HG03520 (cell line): ENCODE measurements at regions not wholly inside any gene's neighbourhood (a gene's known extent, or its start where the extent isn't known, plus 50 kb on each side); places are given as distances from the start of the nearest gene placed in this dataset.

Experiments used
- ATAC-seq: cut with Tn5 transposase; IDR thresholded peaks from one replicate; pipeline ENCODE4 v1.9.1; 2021; ENCODE audit warnings: mild to moderate bottlenecking, moderate library complexity; ENCODE audit not compliant: unreplicated experiment

GRCh38 chr10:28922127-28922526 is 244.8 kb downstream of the BAMBI start:
- ATAC-seq = no peak

- no peak for ATAC-seq
Measured at GRCh38 chr10:28922861-28923260, 245.5 kb downstream of the BAMBI start.

GRCh38 chr10:28924717-28925116 is 247.4 kb downstream of the BAMBI start:
- no peak for ATAC-seq

DNA sequence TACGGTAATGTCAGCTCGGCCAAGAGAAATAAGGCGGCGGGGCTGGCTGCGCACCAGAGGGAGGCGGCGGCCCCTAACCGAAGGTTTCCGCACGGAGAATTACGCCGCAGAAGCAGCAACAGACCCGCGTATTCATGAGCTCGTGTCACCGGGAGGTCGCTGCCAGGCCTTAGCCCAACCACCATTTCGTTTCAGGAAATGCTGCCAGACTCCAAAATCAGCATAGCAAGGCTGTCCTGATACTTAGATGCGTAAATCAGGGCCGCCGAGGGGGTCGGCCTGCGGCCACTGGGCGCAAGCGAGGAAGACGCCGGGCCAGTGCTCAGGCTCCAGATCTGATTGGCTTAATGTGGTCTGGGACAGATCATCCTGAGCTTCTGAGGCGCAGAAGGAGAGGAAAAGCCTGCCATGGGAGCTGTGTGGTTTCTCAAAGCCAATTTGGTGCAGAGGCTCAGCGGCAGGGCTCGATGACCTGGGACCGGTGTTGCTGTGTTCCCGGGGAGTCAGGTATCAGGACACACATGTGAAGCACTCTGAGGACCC is 247.9 kb downstream of the BAMBI start:
- ATAC-seq = no peak

- no peak for ATAC-seq
Measured at GRCh38 chr10:28926932-28927331, 249.6 kb downstream of the BAMBI start.

DNA sequence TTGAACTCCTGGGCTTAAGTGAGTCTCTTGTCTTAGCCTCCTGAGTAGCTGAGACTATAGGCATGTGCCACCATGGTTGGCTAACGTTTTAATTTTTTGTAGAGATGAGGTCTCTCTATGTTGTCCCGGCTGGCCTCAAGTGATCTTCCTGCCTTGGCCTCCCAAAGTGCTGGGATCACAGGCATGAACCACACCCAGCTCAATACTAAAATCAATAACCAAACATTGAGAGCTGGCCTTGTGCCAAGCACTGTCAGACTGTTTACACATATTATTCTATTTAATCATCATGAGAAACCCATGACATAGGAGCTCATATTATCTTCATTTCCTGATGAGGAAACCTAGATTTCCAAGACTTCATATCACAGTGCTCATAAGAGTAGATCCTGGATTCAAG is 251.2 kb downstream of the BAMBI start:
- ATAC-seq = no peak

DNA sequence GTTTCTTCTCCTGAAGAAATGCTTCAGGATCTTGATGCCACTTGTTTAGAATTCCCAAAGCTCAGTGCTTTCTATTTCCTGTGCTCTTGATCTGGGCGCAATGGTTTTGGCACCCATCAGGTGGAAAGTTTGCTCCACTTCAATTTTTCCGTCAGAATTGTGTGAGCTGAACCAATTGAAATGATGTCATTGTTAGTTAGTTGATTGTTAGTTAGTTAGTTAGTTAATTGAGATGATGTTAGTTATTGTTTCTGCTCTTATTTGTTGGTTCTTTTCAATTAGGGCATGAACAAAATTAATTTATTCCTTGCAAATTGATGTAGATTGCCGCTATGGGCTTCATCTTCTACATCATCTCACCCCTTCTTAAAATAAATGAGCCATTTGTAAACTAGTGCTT is 252.6 kb downstream of the BAMBI start:
- no peak for ATAC-seq

GRCh38 chr10:28930514-28931495 is 253.5 kb downstream of the BAMBI start:
- ATAC-seq = no peak

GRCh38 chr10:28935061-28935460 is 257.7 kb downstream of the BAMBI start:
- no peak for ATAC-seq

- no peak for ATAC-seq
Measured at GRCh38 chr10:28937959-28938358, 260.6 kb downstream of the BAMBI start.

- ATAC-seq = no peak
Measured at GRCh38 chr10:28938745-28939144, 261.4 kb downstream of the BAMBI start.

DNA sequence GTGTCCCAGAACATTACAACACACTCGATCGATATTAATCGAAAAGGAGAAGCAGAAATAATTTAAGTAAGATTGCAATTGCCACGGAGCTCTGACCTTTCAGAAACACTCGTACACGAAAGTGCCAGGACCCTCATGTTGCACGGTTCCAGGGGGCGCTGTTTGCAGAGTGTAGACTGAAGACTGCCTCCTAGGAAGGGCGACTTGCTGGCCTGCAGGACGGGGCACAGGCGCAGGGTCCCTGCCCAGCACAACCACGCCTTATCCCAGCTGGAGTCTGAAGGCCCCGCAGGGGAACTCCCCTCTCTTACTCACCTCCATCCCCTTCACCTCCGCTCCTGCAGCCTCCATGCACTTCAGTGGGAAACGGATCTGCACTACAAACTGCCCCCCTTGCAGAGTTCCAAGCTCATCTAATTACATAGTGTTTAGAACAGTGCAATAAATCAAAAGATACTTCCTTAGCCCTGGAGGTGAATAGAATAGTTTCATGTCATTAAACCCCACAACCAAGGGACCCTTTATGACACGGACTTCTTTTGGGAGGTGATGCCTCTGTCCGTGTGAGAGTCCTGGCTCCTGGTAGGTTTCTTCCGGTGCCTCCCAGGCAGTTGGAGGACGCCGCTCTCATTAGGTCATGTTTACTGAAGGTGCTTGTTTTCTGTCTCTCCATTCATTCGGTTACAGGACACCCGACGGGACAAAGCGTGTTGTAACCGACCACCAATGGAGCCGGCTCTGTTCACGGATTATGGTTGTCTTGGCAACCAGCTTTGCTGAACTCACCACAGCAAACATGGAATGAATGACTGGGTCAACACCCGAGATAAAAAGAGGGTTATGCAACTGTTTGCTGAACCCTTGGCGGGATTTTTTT is 262.2 kb downstream of the BAMBI start:
- no peak for ATAC-seq

DNA sequence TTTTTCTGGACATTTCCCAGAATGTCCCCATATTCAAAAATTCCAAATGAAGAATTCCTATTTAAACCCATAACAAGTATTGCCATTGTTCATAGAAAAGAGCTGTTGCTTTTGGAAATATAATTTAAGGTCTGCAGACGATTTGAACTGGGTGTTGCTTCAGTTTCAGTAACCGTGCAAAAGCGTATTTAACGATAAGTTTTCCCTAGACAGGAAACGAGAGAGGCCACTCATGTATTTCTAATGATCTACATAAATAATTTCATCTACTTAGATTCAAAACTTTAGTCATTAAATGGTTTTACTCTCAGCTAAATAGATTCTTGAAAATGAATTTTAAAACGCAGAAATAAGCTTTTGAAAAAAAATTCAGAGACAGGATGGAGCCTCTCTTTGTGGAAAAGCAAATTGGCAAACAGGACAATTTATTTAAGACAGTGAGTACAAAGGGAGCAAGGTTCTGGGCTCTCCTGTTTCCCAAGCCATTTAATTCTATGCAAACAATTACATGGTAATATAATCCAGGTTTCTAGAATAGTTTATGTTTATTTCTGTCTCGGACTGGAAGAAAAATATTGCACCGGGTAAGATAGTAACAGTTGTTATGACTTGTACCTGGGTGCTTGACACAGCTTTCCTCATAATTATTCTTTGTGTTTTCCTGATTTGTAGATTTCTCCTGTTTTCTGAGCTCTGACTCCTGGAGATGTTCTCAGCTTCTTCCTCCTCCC is 263.0 kb downstream of the BAMBI start:
- no peak for ATAC-seq

DNA sequence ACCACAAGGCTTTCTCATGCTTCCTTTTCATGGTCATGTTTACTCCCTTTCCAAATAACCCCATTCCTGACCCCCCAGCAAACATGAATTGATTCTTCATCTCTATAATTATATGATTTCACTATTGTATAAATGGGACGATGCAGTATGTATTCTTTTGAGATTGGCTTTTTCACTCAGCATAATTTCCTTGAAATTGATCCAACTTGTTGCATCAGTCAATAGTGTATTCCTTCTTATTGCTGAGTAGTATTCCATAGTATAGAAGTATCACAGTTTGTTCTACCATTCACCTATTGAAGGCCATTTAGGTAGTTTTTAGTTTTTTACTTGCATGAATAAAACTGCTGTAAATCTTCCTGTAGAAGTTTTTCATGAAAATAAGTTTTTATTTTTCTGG is 264.7 kb downstream of the BAMBI start:
- no peak for ATAC-seq

- ATAC-seq = no peak
Measured at GRCh38 chr10:28945959-28946358, 268.6 kb downstream of the BAMBI start.

DNA sequence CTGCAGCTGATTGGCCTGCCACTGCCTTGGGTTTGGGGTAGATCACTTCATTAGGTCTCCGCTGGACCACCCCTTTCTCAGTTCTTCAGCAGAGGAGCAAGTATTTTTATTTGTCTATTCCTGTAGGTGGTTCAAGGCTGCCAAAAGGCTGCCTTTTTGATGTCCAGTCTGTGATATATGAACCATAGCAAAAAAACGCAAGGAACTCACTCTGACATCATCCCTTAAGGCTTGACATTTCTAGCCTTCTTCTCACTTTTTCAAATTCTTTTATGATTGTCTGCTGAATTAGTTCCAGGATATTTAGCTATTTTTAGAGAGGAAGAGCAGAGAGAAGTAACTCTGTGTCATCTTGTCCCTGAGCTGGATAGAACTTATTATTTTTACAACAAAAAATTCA is 269.2 kb downstream of the BAMBI start:
- ATAC-seq = no peak

DNA sequence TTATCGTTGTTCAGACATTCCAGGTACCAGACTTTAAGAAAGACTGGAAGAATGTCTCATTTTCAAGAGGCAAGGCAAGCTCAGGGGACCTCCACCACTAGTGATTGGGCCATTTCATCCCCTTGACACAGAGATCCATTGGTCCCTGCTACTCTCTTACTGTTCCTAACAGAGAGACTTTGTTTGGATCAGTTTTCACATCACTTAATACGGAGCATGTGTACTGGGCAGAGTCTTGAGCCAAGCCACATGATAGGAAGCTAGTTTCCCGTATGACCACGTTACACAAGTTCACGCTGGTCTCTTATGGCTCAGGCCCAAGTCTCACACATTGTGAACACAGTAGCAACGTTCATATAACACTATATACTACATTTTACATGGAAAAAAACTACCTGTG is 269.9 kb downstream of the BAMBI start:
- ATAC-seq = no peak

DNA sequence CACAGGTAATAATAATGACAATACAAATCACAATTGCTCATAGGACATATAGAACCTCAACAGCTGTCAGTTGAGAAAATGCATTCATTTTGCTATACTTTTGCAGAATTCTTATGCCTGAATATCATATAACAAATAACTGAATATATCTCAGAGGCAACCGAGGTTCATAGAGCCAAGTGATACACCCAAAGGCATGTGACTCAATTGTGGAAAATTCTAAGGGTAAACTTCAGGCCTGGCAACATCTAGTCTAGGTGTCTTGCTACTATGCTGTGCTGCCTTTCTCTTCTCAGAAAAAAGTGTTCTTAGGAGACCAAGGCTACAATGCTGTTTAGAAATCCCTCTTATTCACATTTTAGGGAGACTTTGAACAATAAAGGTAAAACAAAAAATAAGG is 270.7 kb downstream of the BAMBI start:
- no peak for ATAC-seq

DNA sequence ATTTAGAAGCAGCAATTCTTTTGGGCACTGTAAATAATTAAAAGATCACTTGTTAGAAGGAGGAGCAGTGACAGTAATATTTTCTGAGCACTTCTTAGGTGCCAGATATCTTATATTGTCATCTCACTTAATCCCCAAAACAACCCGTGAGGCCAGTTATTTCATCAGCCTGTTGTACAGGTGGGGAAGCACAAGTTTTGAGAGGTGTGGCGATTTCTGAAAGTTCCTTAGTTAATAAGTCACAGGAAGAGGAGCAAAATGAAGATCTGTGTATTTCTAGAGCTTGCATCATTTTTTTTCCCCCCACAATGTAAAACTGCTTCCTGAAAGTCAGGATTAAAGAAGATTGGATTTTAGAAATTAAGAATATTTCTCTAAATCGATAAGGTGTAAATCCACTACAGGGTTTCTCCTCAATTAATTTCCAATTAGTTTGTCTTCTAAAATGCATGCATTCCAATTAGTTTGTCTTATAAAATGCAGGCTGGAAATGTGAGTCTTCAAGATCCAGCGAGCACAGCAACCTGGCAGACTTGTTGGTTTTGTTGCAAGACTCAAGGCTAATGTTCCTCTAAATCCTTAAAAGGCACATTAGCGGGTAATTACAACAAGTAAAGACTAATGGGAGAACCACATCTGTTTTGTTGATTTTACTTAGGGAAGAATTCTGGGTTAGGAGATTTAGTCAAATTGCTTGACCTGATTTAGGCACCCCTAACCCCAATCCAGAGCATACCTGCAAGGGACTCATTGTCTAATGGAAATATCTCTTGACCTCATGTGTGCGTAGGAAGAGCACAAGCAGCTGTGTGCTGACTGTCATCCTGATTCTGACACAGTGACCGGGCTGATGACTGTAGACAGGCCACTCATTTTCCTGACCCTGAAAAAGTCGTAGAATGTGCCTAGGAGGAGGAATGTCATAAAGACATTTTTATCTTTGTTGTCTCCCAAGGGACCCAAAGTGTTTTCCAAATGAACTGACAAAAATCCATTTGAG is 272.0 kb downstream of the BAMBI start:
- no peak for ATAC-seq

DNA sequence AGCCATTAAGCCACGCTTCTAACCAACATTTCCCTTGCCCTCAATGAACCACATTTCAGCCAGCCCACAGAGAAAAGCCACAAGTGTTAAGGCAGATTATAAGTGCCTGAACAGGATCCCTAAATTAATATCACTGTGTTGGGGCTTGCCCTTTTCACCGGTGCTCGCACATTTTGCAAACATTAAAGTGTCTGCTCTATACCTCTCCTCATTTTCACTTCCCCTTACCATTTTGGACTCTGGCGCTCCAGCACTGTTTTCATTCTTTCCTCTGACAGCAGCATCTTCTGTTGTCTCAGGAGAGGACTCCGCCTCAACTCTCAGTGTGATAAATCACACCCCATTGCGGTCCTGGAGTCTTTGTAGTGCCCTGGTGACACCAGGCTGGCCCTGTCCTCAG is 274.2 kb downstream of the BAMBI start:
- ATAC-seq = no peak
